ENCODE measurements at regions not wholly inside any gene's neighbourhood (a gene's known extent, or its start where the extent isn't known, plus 50 kb on each side); places are given as distances from the start of the nearest gene placed in this dataset.

DNA sequence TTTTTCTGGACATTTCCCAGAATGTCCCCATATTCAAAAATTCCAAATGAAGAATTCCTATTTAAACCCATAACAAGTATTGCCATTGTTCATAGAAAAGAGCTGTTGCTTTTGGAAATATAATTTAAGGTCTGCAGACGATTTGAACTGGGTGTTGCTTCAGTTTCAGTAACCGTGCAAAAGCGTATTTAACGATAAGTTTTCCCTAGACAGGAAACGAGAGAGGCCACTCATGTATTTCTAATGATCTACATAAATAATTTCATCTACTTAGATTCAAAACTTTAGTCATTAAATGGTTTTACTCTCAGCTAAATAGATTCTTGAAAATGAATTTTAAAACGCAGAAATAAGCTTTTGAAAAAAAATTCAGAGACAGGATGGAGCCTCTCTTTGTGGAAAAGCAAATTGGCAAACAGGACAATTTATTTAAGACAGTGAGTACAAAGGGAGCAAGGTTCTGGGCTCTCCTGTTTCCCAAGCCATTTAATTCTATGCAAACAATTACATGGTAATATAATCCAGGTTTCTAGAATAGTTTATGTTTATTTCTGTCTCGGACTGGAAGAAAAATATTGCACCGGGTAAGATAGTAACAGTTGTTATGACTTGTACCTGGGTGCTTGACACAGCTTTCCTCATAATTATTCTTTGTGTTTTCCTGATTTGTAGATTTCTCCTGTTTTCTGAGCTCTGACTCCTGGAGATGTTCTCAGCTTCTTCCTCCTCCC is 263.0 kb downstream of the BAMBI start:
- peak overlapping the region; percentile 57 for H3K9ac ChIP-seq (ENCODE audit: low read length)
- H3K9me3 ChIP-seq (ENCODE audit: control insufficient read depth, low read depth, low read length) = no peaks in the 10 kb centered on the region
- peak overlapping the region; percentile 7 for H3K27ac ChIP-seq (ENCODE audit: low read length)
- peak overlapping the region; percentile 61 for H3K4me3 ChIP-seq (ENCODE audit: low read length)
- no peaks in the 10 kb centered on the region for H3K36me3 ChIP-seq (ENCODE audit: control insufficient read depth, low read depth, low read length)
- H3K27me3 ChIP-seq (ENCODE audit: control insufficient read depth, insufficient read depth, low read length) = peaks cover 41% of the 10 kb centered on the region
- H3K4me1 ChIP-seq (ENCODE audit: control insufficient read depth, low read depth, low read length) = peaks cover 10% of the 10 kb centered on the region

DNA sequence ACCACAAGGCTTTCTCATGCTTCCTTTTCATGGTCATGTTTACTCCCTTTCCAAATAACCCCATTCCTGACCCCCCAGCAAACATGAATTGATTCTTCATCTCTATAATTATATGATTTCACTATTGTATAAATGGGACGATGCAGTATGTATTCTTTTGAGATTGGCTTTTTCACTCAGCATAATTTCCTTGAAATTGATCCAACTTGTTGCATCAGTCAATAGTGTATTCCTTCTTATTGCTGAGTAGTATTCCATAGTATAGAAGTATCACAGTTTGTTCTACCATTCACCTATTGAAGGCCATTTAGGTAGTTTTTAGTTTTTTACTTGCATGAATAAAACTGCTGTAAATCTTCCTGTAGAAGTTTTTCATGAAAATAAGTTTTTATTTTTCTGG is 264.7 kb downstream of the BAMBI start:
- H3K4me1 ChIP-seq (ENCODE audit: control insufficient read depth, low read depth, low read length) = peaks cover 10% of the 10 kb centered on the region
- H3K27ac ChIP-seq (ENCODE audit: low read length) = no peak overlapping the region
- peaks cover 39% of the 10 kb centered on the region for H3K27me3 ChIP-seq (ENCODE audit: control insufficient read depth, insufficient read depth, low read length)
- H3K9me3 ChIP-seq (ENCODE audit: control insufficient read depth, low read depth, low read length) = no peaks in the 10 kb centered on the region
- no peaks in the 10 kb centered on the region for H3K36me3 ChIP-seq (ENCODE audit: control insufficient read depth, low read depth, low read length)
- H3K9ac ChIP-seq (ENCODE audit: low read length) = no peak overlapping the region
- H3K4me3 ChIP-seq (ENCODE audit: low read length) = no peak overlapping the region

DNA sequence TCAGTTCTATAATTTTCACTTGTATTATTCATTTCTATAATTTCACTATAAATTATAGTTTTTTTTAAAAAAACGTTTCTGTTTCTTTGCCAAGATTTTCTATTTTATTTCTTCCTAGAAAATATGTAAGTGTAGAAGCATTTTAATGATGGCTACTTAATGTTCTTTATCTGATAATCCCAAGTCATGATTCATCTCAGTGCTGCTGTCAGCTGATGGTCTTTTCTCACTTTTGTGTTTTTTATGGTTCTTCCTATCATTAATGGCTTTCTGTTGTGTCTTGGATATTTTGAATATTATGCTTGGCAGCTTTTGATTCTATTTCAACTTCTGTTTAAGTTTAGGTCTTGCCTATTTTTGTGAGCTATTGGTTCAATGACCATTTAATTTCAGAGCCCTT is 268.6 kb downstream of the BAMBI start:
- H3K9me3 ChIP-seq (ENCODE audit: control insufficient read depth, low read depth, low read length) = no peaks in the 10 kb centered on the region
- H3K27ac ChIP-seq (ENCODE audit: low read length) = no peak overlapping the region
- H3K4me3 ChIP-seq (ENCODE audit: low read length) = no peak overlapping the region
- H3K36me3 ChIP-seq (ENCODE audit: control insufficient read depth, low read depth, low read length) = no peaks in the 10 kb centered on the region
- H3K9ac ChIP-seq (ENCODE audit: low read length) = no peak overlapping the region
- no peaks in the 10 kb centered on the region for H3K4me1 ChIP-seq (ENCODE audit: control insufficient read depth, low read depth, low read length)
- H3K27me3 ChIP-seq (ENCODE audit: control insufficient read depth, insufficient read depth, low read length) = peaks cover 11% of the 10 kb centered on the region

DNA sequence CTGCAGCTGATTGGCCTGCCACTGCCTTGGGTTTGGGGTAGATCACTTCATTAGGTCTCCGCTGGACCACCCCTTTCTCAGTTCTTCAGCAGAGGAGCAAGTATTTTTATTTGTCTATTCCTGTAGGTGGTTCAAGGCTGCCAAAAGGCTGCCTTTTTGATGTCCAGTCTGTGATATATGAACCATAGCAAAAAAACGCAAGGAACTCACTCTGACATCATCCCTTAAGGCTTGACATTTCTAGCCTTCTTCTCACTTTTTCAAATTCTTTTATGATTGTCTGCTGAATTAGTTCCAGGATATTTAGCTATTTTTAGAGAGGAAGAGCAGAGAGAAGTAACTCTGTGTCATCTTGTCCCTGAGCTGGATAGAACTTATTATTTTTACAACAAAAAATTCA is 269.2 kb downstream of the BAMBI start:
- Histone ChIP-seq H3K36me3 (ENCODE audit: control insufficient read depth, low read depth, low read length) (no peaks in the 10 kb centered on the region), H3K27ac (ENCODE audit: low read length) (no peak overlapping the region), H3K9ac (ENCODE audit: low read length) (no peak overlapping the region), H3K4me3 (ENCODE audit: low read length) (no peak overlapping the region), H3K4me1 (ENCODE audit: control insufficient read depth, low read depth, low read length) (no peaks in the 10 kb centered on the region), H3K27me3 (ENCODE audit: control insufficient read depth, insufficient read depth, low read length) (peaks cover 9% of the 10 kb centered on the region), H3K9me3 (ENCODE audit: control insufficient read depth, low read depth, low read length) (no peaks in the 10 kb centered on the region)

DNA sequence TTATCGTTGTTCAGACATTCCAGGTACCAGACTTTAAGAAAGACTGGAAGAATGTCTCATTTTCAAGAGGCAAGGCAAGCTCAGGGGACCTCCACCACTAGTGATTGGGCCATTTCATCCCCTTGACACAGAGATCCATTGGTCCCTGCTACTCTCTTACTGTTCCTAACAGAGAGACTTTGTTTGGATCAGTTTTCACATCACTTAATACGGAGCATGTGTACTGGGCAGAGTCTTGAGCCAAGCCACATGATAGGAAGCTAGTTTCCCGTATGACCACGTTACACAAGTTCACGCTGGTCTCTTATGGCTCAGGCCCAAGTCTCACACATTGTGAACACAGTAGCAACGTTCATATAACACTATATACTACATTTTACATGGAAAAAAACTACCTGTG is 269.9 kb downstream of the BAMBI start:
- Histone ChIP-seq H3K27me3 (ENCODE audit: control insufficient read depth, insufficient read depth, low read length) (peaks cover 4% of the 10 kb centered on the region), H3K36me3 (ENCODE audit: control insufficient read depth, low read depth, low read length) (no peaks in the 10 kb centered on the region), H3K4me3 (ENCODE audit: low read length) (no peak overlapping the region), H3K9me3 (ENCODE audit: control insufficient read depth, low read depth, low read length) (no peaks in the 10 kb centered on the region), H3K4me1 (ENCODE audit: control insufficient read depth, low read depth, low read length) (no peaks in the 10 kb centered on the region), H3K27ac (ENCODE audit: low read length) (no peak overlapping the region), H3K9ac (ENCODE audit: low read length) (no peak overlapping the region)

DNA sequence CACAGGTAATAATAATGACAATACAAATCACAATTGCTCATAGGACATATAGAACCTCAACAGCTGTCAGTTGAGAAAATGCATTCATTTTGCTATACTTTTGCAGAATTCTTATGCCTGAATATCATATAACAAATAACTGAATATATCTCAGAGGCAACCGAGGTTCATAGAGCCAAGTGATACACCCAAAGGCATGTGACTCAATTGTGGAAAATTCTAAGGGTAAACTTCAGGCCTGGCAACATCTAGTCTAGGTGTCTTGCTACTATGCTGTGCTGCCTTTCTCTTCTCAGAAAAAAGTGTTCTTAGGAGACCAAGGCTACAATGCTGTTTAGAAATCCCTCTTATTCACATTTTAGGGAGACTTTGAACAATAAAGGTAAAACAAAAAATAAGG is 270.7 kb downstream of the BAMBI start:
- H3K9ac ChIP-seq (ENCODE audit: low read length) = no peak overlapping the region
- H3K27me3 ChIP-seq (ENCODE audit: control insufficient read depth, insufficient read depth, low read length) = no peaks in the 10 kb centered on the region
- no peak overlapping the region for H3K4me3 ChIP-seq (ENCODE audit: low read length)
- no peak overlapping the region for H3K27ac ChIP-seq (ENCODE audit: low read length)
- H3K36me3 ChIP-seq (ENCODE audit: control insufficient read depth, low read depth, low read length) = no peaks in the 10 kb centered on the region
- no peaks in the 10 kb centered on the region for H3K9me3 ChIP-seq (ENCODE audit: control insufficient read depth, low read depth, low read length)
- H3K4me1 ChIP-seq (ENCODE audit: control insufficient read depth, low read depth, low read length) = no peaks in the 10 kb centered on the region

DNA sequence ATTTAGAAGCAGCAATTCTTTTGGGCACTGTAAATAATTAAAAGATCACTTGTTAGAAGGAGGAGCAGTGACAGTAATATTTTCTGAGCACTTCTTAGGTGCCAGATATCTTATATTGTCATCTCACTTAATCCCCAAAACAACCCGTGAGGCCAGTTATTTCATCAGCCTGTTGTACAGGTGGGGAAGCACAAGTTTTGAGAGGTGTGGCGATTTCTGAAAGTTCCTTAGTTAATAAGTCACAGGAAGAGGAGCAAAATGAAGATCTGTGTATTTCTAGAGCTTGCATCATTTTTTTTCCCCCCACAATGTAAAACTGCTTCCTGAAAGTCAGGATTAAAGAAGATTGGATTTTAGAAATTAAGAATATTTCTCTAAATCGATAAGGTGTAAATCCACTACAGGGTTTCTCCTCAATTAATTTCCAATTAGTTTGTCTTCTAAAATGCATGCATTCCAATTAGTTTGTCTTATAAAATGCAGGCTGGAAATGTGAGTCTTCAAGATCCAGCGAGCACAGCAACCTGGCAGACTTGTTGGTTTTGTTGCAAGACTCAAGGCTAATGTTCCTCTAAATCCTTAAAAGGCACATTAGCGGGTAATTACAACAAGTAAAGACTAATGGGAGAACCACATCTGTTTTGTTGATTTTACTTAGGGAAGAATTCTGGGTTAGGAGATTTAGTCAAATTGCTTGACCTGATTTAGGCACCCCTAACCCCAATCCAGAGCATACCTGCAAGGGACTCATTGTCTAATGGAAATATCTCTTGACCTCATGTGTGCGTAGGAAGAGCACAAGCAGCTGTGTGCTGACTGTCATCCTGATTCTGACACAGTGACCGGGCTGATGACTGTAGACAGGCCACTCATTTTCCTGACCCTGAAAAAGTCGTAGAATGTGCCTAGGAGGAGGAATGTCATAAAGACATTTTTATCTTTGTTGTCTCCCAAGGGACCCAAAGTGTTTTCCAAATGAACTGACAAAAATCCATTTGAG is 272.0 kb downstream of the BAMBI start:
- Histone ChIP-seq H3K27ac (ENCODE audit: low read length) (no peak overlapping the region), H3K4me1 (ENCODE audit: control insufficient read depth, low read depth, low read length) (no peaks in the 10 kb centered on the region), H3K27me3 (ENCODE audit: control insufficient read depth, insufficient read depth, low read length) (no peaks in the 10 kb centered on the region), H3K9me3 (ENCODE audit: control insufficient read depth, low read depth, low read length) (no peaks in the 10 kb centered on the region), H3K4me3 (ENCODE audit: low read length) (no peak overlapping the region), H3K9ac (ENCODE audit: low read length) (no peak overlapping the region), H3K36me3 (ENCODE audit: control insufficient read depth, low read depth, low read length) (no peaks in the 10 kb centered on the region)

DNA sequence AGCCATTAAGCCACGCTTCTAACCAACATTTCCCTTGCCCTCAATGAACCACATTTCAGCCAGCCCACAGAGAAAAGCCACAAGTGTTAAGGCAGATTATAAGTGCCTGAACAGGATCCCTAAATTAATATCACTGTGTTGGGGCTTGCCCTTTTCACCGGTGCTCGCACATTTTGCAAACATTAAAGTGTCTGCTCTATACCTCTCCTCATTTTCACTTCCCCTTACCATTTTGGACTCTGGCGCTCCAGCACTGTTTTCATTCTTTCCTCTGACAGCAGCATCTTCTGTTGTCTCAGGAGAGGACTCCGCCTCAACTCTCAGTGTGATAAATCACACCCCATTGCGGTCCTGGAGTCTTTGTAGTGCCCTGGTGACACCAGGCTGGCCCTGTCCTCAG is 274.2 kb downstream of the BAMBI start:
- no peaks in the 10 kb centered on the region for H3K9me3 ChIP-seq (ENCODE audit: control insufficient read depth, low read depth, low read length)
- H3K9ac ChIP-seq (ENCODE audit: low read length) = no peak overlapping the region
- no peaks in the 10 kb centered on the region for H3K4me1 ChIP-seq (ENCODE audit: control insufficient read depth, low read depth, low read length)
- H3K36me3 ChIP-seq (ENCODE audit: control insufficient read depth, low read depth, low read length) = no peaks in the 10 kb centered on the region
- H3K27me3 ChIP-seq (ENCODE audit: control insufficient read depth, insufficient read depth, low read length) = no peaks in the 10 kb centered on the region
- no peak overlapping the region for H3K4me3 ChIP-seq (ENCODE audit: low read length)
- H3K27ac ChIP-seq (ENCODE audit: low read length) = no peak overlapping the region

GRCh38 chr10:28952523-28952922 is 275.2 kb downstream of the BAMBI start:
- no peak overlapping the region for H3K9ac ChIP-seq (ENCODE audit: low read length)
- H3K36me3 ChIP-seq (ENCODE audit: control insufficient read depth, low read depth, low read length) = no peaks in the 10 kb centered on the region
- no peak overlapping the region for H3K27ac ChIP-seq (ENCODE audit: low read length)

GRCh38 chr10:28954211-28954610 is 276.9 kb downstream of the BAMBI start:
- no peak overlapping the region for H3K9ac ChIP-seq (ENCODE audit: low read length)
- no peaks in the 10 kb centered on the region for H3K27me3 ChIP-seq (ENCODE audit: control insufficient read depth, insufficient read depth, low read length)
- no peaks in the 10 kb centered on the region for H3K36me3 ChIP-seq (ENCODE audit: control insufficient read depth, low read depth, low read length)
- no peaks in the 10 kb centered on the region for H3K4me1 ChIP-seq (ENCODE audit: control insufficient read depth, low read depth, low read length)
- no peaks in the 10 kb centered on the region for H3K9me3 ChIP-seq (ENCODE audit: control insufficient read depth, low read depth, low read length)
- no peak overlapping the region for H3K27ac ChIP-seq (ENCODE audit: low read length)
- no peak overlapping the region for H3K4me3 ChIP-seq (ENCODE audit: low read length)

More at GRCh38 chr10:28952523-28952922, 275.2 kb downstream of the BAMBI start:
- Histone ChIP-seq H3K4me3 (ENCODE audit: low read length) (no peak overlapping the region), H3K4me1 (ENCODE audit: control insufficient read depth, low read depth, low read length) (no peaks in the 10 kb centered on the region), H3K9me3 (ENCODE audit: control insufficient read depth, low read depth, low read length) (no peaks in the 10 kb centered on the region), H3K27me3 (ENCODE audit: control insufficient read depth, insufficient read depth, low read length) (no peaks in the 10 kb centered on the region)

DNA sequence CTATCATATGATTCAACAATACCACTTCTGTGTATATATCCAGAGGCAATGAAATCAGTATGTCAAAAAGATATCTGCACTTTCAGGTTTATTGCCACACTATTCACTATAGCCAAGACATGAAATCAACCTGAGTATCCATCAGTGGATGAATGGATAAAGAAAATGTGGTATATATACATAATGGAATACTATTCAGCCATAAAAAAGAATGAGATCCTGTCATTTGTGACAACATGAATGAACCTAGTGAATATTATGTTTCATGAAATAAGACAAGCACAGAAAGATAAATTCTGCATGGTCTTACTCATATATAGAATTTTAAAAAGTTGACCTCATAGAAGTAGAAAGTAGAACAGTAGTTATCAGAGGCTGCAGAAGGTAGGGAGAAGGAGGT is 281.1 kb downstream of the BAMBI start:
- Histone ChIP-seq H3K27ac (ENCODE audit: low read length) (no peak overlapping the region), H3K9ac (ENCODE audit: low read length) (no peak overlapping the region)

More for the DNA sequence above, 281.1 kb downstream of the BAMBI start:
- Histone ChIP-seq H3K36me3 (ENCODE audit: control insufficient read depth, low read depth, low read length) (no peaks in the 10 kb centered on the region), H3K4me3 (ENCODE audit: low read length) (no peak overlapping the region), H3K4me1 (ENCODE audit: control insufficient read depth, low read depth, low read length) (no peaks in the 10 kb centered on the region), H3K27me3 (ENCODE audit: control insufficient read depth, insufficient read depth, low read length) (no peaks in the 10 kb centered on the region), H3K9me3 (ENCODE audit: control insufficient read depth, low read depth, low read length) (no peaks in the 10 kb centered on the region)

All from iPS-18a (cell line).